Kidney (tissue), 13 donors: ENCODE measurements at regions not wholly inside any gene's neighbourhood (a gene's known extent, or its start where the extent isn't known, plus 50 kb on each side); places are given as distances from the start of the nearest gene placed in this dataset.

ENCODE experiments used
- DNase-seq, 5 donors: peaks; one replicate each; pipeline ENCODE4 v3.0.0-alpha.2; 2013 to 2020
- FAIRE-seq: peaks from 2 replicates; lab custom pipeline; 2012; peaks lifted over from hg19 to GRCh38; lab: Jason Lieb, UNC
- H3K27ac ChIP-seq, 2 donors: one replicate each; pipeline ENCODE4 v1.7.0; 2013; ENCODE audit warnings: low read depth in 2 of 2, low read length in 2 of 2, inconsistent platforms in 1 of 2
- H3K27me3 ChIP-seq: one replicate; pipeline ENCODE4 v1.7.1; 2013; ENCODE audit warnings: low read length, inconsistent platforms; ENCODE audit not compliant: control insufficient read depth, insufficient read depth
- H3K36me3 ChIP-seq, 3 donors: one replicate each; pipeline versions ENCODE4 v1.7.0 to v1.7.1; 2013; ENCODE audit warnings: low read length in 3 of 3, control low read depth in 1 of 3, inconsistent platforms in 1 of 3; ENCODE audit not compliant: insufficient read depth in 3 of 3, control insufficient read depth in 2 of 3
- H3K4me1 ChIP-seq, 3 donors: one replicate each; pipeline versions ENCODE4 v1.7.0 to v1.7.1; 2013; ENCODE audit warnings: low read length in 3 of 3, inconsistent platforms in 1 of 3, low read depth in 1 of 3; ENCODE audit not compliant: control insufficient read depth in 2 of 3, insufficient read depth in 2 of 3
- H3K4me3 ChIP-seq, 3 donors: one replicate each; pipeline versions ENCODE4 v1.7.0 to v1.8.1; 2013; ENCODE audit warnings: low read length in 3 of 3, control low read depth in 1 of 3, inconsistent platforms in 1 of 3
- H3K9ac ChIP-seq, 3 donors: one replicate each; pipeline versions ENCODE4 v1.7.0 to v1.7.1; 2013; ENCODE audit warnings: low read length in 3 of 3, control low read depth in 1 of 3, inconsistent platforms in 1 of 3
- H3K9me3 ChIP-seq, 3 donors: one replicate each; pipeline versions ENCODE4 v1.7.0 to v1.7.1; 2013; ENCODE audit warnings: low read length in 3 of 3, control low read depth in 1 of 3, inconsistent platforms in 1 of 3; ENCODE audit not compliant: control insufficient read depth in 2 of 3, insufficient read depth in 1 of 3
- intact Hi-C: fragments of 100-400 bp; cut with DNase I; formaldehyde crosslinking; loops from one replicate; pipeline ENCODE4 v1.11.1; 2022
- TF ChIP-seq, protein P1 (sequence below): IDR thresholded peaks from 3 replicates; pipeline ENCODE4 v1.5.1; 2012; ENCODE audit warnings: mild to moderate bottlenecking, moderate library complexity, borderline replicate concordance; ENCODE audit not compliant: insufficient read depth; ENCODE audit errors: extremely low read depth
- donor health status: control.
- donor health status: control.
- donor health status: control.
- donor health status: control.
- donor health status: control.
- donor health status: DM: yes; HTN: yes; CAD: no.
- donor health status: Normal renal cell carcinoma (clear cell type).

DNA sequence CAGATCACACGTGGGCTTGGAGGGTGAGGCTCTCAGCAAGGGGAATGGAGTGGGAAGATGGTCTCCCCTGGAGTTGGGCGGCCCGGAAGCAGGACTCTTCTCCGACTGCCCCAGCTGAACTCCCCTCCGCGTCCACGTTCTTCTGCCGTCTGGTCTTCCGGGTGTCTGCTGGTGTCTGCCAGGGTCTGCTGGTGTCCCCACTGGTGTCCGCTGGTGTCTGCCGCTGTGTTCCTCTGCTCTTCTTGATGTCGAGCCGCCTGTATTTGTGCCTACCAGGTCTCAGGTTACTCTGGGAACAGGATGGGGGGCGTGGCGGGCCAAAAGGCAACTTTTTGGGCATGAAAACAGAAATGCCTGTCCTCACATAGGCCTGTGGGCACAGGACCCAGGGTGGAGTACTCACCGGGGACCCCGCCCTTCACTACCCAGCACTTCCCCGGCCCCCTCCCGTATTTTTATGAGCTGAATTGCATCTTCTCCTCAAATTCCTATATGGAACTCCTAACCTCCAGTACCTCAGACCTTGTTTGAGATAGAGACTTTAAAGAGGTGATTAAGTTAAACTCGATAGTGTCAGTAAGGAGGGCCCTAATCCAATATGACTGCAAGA is 675.4 kb downstream of the SEMA5A start:
- no peak for FAIRE-seq
- Histone ChIP-seq H3K4me3 (no peak overlapping the region), H3K27me3 (no peaks in the 10 kb centered on the region), H3K27ac (no peak overlapping the region), H3K9ac (no peak overlapping the region), H3K4me1 (no peaks in the 10 kb centered on the region), H3K36me3 (no peaks in the 10 kb centered on the region), H3K9me3 (no peaks in the 10 kb centered on the region)
- DNase-seq: no peak
- intact Hi-C loops: no loop called here
- TF ChIP-seq, protein P1, sequence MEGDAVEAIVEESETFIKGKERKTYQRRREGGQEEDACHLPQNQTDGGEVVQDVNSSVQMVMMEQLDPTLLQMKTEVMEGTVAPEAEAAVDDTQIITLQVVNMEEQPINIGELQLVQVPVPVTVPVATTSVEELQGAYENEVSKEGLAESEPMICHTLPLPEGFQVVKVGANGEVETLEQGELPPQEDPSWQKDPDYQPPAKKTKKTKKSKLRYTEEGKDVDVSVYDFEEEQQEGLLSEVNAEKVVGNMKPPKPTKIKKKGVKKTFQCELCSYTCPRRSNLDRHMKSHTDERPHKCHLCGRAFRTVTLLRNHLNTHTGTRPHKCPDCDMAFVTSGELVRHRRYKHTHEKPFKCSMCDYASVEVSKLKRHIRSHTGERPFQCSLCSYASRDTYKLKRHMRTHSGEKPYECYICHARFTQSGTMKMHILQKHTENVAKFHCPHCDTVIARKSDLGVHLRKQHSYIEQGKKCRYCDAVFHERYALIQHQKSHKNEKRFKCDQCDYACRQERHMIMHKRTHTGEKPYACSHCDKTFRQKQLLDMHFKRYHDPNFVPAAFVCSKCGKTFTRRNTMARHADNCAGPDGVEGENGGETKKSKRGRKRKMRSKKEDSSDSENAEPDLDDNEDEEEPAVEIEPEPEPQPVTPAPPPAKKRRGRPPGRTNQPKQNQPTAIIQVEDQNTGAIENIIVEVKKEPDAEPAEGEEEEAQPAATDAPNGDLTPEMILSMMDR: no peak

DNA sequence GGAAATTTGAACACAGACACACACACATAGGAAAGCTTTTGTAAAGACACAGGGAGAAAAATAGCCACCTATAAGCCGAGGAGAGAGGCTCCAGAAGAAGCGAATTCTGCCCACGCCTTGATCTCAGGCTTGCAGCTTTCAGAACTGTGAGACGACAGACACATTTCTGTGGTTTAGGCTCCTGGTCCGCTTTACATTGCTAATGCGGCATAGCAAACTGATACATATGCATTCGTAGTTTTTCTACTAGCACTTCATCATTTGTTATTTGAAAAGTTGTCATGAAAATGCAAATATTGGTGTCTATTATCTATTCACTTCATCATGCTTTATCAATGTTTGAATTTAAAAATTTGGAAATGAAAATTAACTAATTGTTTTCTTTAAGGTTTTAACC is 674.9 kb downstream of the SEMA5A start:
- no peak for FAIRE-seq
- Histone ChIP-seq H3K9me3 (no peaks in the 10 kb centered on the region), H3K36me3 (no peaks in the 10 kb centered on the region), H3K4me1 (no peaks in the 10 kb centered on the region), H3K27me3 (no peaks in the 10 kb centered on the region), H3K9ac (no peak overlapping the region), H3K4me3 (no peak overlapping the region), H3K27ac (no peak overlapping the region)
- DNase-seq: no peak
- intact Hi-C loops: no loop called here
- TF ChIP-seq, protein P1: no peak

DNA sequence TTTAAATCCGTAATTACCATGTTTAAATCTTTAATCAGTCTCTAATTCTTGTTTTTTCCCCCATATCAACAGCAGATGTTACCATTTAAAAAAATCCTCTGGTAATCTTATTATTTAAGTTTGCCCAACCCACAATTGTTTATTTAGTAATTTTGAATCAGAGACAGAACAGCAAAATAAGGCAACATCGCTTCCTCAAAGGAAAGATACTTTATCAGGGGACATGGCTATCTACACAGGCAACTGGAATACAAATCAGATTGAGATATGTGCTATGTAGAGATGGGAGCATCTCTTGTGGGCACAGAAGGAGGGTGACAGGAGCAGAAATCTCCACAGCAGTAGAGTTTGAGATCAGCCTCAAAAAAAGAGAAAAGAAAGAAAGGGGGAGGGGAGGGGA is 674.4 kb downstream of the SEMA5A start:
- Histone ChIP-seq H3K9ac (no peak overlapping the region), H3K36me3 (no peaks in the 10 kb centered on the region), H3K4me1 (no peaks in the 10 kb centered on the region), H3K27ac (no peak overlapping the region), H3K27me3 (no peaks in the 10 kb centered on the region), H3K4me3 (no peak overlapping the region), H3K9me3 (no peaks in the 10 kb centered on the region)
- DNase-seq: no peak
- no peak for FAIRE-seq
- intact Hi-C loops: no loop called here
- TF ChIP-seq, protein P1: no peak

DNA sequence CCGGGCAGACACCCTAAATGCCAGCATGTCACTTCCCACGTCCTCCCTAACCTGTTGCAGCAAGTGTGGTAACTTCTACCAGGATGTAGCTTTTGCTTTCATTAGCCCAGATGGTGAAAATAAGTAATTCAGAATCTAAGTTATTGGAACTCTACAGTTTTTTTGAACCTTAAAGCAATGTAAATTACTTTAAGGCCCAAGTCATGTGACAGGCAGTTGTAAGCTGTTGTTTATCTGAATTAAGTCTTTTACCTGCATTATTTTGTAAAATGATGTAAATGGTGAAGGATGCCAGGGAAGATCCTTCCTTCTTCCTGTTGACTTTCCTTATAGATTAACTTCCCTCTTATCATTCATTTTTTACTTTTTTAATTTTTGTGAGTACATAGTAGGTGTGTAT is 670.2 kb downstream of the SEMA5A start:
- DNase-seq: no peak
- FAIRE-seq: no peak
- H3K4me1 ChIP-seq: no peaks in the 10 kb centered on the region
- no peak overlapping the region for H3K27ac ChIP-seq
- no peaks in the 10 kb centered on the region for H3K36me3 ChIP-seq
- H3K4me3 ChIP-seq: no peak overlapping the region
- intact Hi-C loops: no loop called here
- TF ChIP-seq, protein P1: no peak
- no peaks in the 10 kb centered on the region for H3K27me3 ChIP-seq
- no peak overlapping the region for H3K9ac ChIP-seq
- H3K9me3 ChIP-seq: peaks cover 0 to 2% (median 0%) of the 10 kb centered on the region in 3 donors
